A673 (cell line): ENCODE measurements at regions not wholly inside any gene's neighbourhood (a gene's known extent, or its start where the extent isn't known, plus 50 kb on each side); places are given as distances from the start of the nearest gene placed in this dataset.

Experiments used
- BruUV-seq: library from RNA; stranded (reverse); fragments of 400-500 nt; replicated peaks from 2 replicates; lab custom pipeline; 2021; lab: Mats Ljungman, UMichigan
- CTCF ChIA-PET: fragments of 300-600 bp; sonication (Branson Sonifier 250); formaldehyde crosslinking; loops from one replicate; lab custom pipeline; 2022; ENCODE audit warnings: antibody characterized with exemption; lab: Charles Lee
- POLR2A ChIA-PET: fragments of 300-600 bp; sonication (Branson Sonifier 250); formaldehyde crosslinking; loops from one replicate; lab custom pipeline; 2022; ENCODE audit warnings: antibody characterized with exemption; ENCODE audit not compliant: low non-redundant PET; lab: Charles Lee
- DNase-seq: peaks from one replicate; pipeline ENCODE4 v3.0.0-alpha.2; 2015; ENCODE audit warnings: low spot score
- H3K27ac ChIP-seq: fragments of 200-600 bp; sonication (generic); 2 replicates; pipeline ENCODE4 v1.5.1; 2016; ENCODE audit warnings: mixed run types, low read depth, mild to moderate bottlenecking, mixed read lengths, antibody characterized with exemption, low read length; ENCODE audit not compliant: poor library complexity, severe bottlenecking
- H3K27me3 ChIP-seq: fragments of 200-600 bp; sonication (generic); replicated peaks from 2 replicates; pipeline ENCODE4 v1.6.1; 2017; ENCODE audit warnings: mixed run types, low read depth, mild to moderate bottlenecking, mixed read lengths, antibody characterized with exemption, low read length; ENCODE audit not compliant: insufficient read depth, poor library complexity
- H3K36me3 ChIP-seq: fragments of 200-600 bp; sonication (generic); 2 replicates; pipeline ENCODE4 v1.6.1; 2016; ENCODE audit warnings: mixed run types, mild to moderate bottlenecking, mixed read lengths, antibody characterized with exemption, low read length; ENCODE audit not compliant: insufficient read depth, poor library complexity, severe bottlenecking
- H3K4me1 ChIP-seq: fragments of 200-600 bp; sonication (generic); 2 replicates; pipeline ENCODE4 v1.6.1; 2017; ENCODE audit warnings: mixed run types, mild to moderate bottlenecking, mixed read lengths, antibody characterized with exemption, low read length; ENCODE audit not compliant: insufficient read depth, poor library complexity, severe bottlenecking
- H3K4me3 ChIP-seq: fragments of 200-600 bp; sonication (generic); 2 replicates; pipeline ENCODE4 v1.5.1; 2016; ENCODE audit warnings: low read depth, mixed run types, mild to moderate bottlenecking, mixed read lengths, low read length; ENCODE audit not compliant: poor library complexity, severe bottlenecking
- H3K9me3 ChIP-seq: fragments of 200-600 bp; sonication (generic); 2 replicates; pipeline ENCODE4 v1.6.1; 2016; ENCODE audit warnings: mixed run types, low read depth, mild to moderate bottlenecking, mixed read lengths, antibody characterized with exemption, low read length; ENCODE audit not compliant: poor library complexity, severe bottlenecking
- EZH2 ChIP-seq: fragments of 200-600 bp; sonication (generic); IDR thresholded peaks from 2 replicates; pipeline ENCODE4 v1.6.1; 2017; ENCODE audit warnings: borderline replicate concordance, low read depth, mild to moderate bottlenecking, mixed read lengths, antibody characterized with exemption, low read length; ENCODE audit not compliant: poor library complexity, severe bottlenecking
- intact Hi-C: fragments of 100-400 bp; cut with micrococcal nuclease; formaldehyde crosslinking; loops from one replicate; pipeline ENCODE4 v1.10.0; 2022; ENCODE audit not compliant: unreplicated experiment
- TF ChIP-seq, protein P1 (sequence below): fragments of 300-800, 200-600 bp; sonication (generic); conservative IDR thresholded peaks from 2 replicates; pipeline ENCODE4 v1.5.1; 2017; ENCODE audit warnings: low read depth, mild to moderate bottlenecking, antibody characterized with exemption, low read length, moderate library complexity, mixed read lengths

DNA sequence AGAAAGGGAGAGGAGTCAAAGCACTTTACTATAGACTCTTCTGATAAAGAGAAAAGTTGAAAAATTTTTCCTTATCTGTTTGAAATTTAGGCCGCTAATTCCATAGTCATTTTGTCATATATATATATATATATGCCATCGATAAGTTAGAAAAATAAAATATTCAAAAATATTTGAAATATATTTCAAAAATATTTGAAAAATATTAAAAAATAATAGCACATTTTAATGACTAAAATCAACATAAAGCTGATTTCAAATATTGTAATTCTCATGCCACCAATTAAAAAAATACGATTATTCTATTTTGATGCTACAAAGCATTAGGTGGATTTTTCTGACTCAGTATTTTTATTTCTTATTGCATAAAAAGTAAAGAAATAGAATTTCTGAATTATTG is 87.1 kb downstream of the KIF2B start:
- BruUV-seq: no TSS peak
- Histone ChIP-seq H3K9me3 (no peaks in the 10 kb centered on the region), H3K36me3 (no peaks in the 10 kb centered on the region), H3K27ac (no peak overlapping the region), H3K4me3 (no peak overlapping the region), H3K27me3 (no peaks in the 10 kb centered on the region), H3K4me1 (no peaks in the 10 kb centered on the region)
- no peak for DNase-seq
- POLR2A ChIA-PET: no interaction called here
- CTCF ChIA-PET: no interaction called here
- intact Hi-C loops: no loop called here
- no peak for TF ChIP-seq EZH2
- TF ChIP-seq, protein P1, sequence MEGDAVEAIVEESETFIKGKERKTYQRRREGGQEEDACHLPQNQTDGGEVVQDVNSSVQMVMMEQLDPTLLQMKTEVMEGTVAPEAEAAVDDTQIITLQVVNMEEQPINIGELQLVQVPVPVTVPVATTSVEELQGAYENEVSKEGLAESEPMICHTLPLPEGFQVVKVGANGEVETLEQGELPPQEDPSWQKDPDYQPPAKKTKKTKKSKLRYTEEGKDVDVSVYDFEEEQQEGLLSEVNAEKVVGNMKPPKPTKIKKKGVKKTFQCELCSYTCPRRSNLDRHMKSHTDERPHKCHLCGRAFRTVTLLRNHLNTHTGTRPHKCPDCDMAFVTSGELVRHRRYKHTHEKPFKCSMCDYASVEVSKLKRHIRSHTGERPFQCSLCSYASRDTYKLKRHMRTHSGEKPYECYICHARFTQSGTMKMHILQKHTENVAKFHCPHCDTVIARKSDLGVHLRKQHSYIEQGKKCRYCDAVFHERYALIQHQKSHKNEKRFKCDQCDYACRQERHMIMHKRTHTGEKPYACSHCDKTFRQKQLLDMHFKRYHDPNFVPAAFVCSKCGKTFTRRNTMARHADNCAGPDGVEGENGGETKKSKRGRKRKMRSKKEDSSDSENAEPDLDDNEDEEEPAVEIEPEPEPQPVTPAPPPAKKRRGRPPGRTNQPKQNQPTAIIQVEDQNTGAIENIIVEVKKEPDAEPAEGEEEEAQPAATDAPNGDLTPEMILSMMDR: no peak

DNA sequence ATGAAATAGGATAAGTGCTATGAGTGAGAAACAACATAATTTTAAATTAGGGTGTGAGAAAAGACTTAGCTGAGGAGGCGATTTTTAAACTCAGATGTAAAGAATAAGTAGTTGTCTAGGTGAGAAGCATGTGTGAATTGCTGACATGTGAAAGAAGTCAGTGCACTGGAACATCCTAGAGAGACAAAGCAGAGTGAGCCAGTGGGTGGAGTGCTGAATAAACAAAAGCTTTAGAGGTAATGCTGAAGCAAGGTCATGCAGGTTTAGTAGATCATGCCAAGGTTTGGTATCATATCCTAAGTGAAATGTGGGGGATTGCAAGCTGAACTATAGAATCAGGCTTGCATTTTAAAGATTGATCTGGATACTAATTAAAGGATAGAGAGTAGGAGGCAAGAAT is 89.4 kb downstream of the KIF2B start:
- H3K27ac ChIP-seq: no peak overlapping the region
- H3K4me1 ChIP-seq: no peaks in the 10 kb centered on the region
- ChIA-PET CTCF (no interaction called here), POLR2A (no interaction called here)
- no peak overlapping the region for H3K4me3 ChIP-seq
- intact Hi-C loops: no loop called here
- TF ChIP-seq, protein P1: no peak
- TF ChIP-seq EZH2: no peak
- H3K9me3 ChIP-seq: no peaks in the 10 kb centered on the region
- DNase-seq: no peak
- no peaks in the 10 kb centered on the region for H3K36me3 ChIP-seq
- no TSS peak for BruUV-seq
- H3K27me3 ChIP-seq: no peaks in the 10 kb centered on the region

DNA sequence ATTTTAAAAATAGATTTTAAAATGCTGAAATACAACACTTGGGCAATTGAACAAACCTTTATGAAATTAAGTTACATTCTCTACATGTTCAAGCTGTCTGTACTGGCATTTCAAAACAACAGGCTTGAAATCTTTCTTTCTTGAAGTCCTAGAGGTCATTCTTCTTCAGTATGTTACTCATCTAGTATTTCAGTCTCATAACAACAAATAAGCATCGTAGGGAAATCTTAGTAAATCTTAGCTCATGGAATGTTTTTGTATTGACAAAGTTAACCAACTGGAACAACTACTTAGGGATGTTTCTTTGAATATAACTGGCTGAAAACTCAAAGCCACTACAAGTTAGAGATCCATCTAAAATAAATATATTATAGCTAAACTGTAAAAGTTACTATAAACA is 96.6 kb downstream of the KIF2B start:
- H3K36me3 ChIP-seq: no peaks in the 10 kb centered on the region
- TF ChIP-seq, protein P1: no peak
- no peak for TF ChIP-seq EZH2
- H3K4me1 ChIP-seq: no peaks in the 10 kb centered on the region
- no peaks in the 10 kb centered on the region for H3K9me3 ChIP-seq
- ChIA-PET CTCF (no interaction called here), POLR2A (no interaction called here)
- intact Hi-C loops: no loop called here
- H3K4me3 ChIP-seq: no peak overlapping the region
- no TSS peak for BruUV-seq
- H3K27ac ChIP-seq: no peak overlapping the region
- no peaks in the 10 kb centered on the region for H3K27me3 ChIP-seq
- no peak for DNase-seq
